ENCODE measurements at regions not wholly inside any gene's neighbourhood (a gene's known extent, or its start where the extent isn't known, plus 50 kb on each side); places are given as distances from the start of the nearest gene placed in this dataset.

DNA sequence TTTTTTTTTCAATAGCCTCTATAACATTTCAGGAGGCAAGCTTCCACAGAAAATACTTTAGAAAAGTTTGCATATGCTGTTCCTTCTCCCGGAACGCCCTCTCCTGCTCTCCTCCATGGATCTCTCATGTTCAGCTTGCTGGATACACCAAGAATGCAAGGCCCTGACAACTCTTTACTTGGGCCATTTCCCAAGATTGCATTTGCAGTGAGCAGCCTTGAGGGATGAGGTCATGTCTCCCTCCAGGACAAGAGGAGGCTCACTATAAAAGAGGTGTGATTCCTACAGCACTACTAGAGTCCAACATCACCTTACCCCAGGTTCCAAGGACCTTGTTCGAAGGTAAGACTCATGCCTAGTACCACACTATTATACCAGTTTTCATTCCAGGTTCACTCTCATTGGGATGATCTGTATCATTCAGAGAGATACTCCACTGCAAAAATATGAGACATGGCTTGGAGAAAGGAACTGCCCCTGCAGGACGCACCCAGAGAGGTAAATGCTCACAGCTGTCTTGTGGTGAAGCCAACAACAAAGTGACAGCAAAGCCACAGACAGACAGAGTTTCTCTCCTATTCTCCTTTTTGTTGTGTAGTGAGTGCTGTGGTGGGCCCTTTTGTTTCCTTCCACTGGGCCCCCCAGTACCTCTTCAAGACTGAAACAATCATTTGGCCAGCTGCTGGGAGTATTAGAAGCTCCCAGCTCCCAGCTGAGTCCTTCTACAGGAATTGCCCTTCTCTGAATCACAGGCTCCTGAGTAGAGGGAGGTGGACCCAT lies 151.7 kb upstream of the ZNF366 start:
- H2AFZ ChIP-seq (ENCODE audit: low read depth) = no peak overlapping the region
- H3K27me3 ChIP-seq (ENCODE audit: insufficient read depth, low read depth) = no peaks in the 10 kb centered on the region
- peak overlapping the region; percentile 76 for H3K4me2 ChIP-seq

DNA sequence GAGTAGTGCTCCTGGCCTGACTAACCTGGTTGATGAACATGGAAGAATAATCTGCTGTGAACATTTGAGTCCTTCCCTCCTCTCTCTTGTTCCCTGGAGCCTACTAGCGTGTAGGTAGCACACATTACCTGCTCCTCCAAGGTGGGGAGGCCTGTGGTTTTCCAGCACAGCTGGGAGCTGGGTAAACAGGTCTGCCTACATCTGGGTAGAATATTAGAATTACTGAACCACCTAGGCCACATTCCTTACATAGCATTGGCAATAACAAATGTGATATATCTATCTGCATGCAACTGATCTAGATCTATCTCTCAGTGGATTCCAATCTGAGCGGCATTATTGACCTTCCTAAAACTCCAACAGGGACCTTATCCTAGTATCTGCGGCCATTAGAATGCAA lies 151.0 kb upstream of the ZNF366 start:
- H3K4me3 ChIP-seq (IDR thresholded peaks at IDR 0.05; ENCODE audit: insufficient read depth, low read depth, low read length) = no peak overlapping the region
- H3K79me2 ChIP-seq (ENCODE audit: insufficient read depth, low read depth) = no peaks in the 10 kb centered on the region
- no peaks in the 10 kb centered on the region for H3K27me3 ChIP-seq (ENCODE audit: insufficient read depth, low read depth)
- no peaks in the 10 kb centered on the region for H3K36me3 ChIP-seq (ENCODE audit: insufficient read depth)
- H3K9ac ChIP-seq = no peak overlapping the region
- TF ChIP-seq, protein P1, sequence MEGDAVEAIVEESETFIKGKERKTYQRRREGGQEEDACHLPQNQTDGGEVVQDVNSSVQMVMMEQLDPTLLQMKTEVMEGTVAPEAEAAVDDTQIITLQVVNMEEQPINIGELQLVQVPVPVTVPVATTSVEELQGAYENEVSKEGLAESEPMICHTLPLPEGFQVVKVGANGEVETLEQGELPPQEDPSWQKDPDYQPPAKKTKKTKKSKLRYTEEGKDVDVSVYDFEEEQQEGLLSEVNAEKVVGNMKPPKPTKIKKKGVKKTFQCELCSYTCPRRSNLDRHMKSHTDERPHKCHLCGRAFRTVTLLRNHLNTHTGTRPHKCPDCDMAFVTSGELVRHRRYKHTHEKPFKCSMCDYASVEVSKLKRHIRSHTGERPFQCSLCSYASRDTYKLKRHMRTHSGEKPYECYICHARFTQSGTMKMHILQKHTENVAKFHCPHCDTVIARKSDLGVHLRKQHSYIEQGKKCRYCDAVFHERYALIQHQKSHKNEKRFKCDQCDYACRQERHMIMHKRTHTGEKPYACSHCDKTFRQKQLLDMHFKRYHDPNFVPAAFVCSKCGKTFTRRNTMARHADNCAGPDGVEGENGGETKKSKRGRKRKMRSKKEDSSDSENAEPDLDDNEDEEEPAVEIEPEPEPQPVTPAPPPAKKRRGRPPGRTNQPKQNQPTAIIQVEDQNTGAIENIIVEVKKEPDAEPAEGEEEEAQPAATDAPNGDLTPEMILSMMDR (conservative IDR thresholded peaks at IDR 0.05; ENCODE audit: low read depth, low read length) = no peak
- no peak overlapping the region for H3K4me2 ChIP-seq
- H4K20me1 ChIP-seq (ENCODE audit: insufficient read depth) = no peaks in the 10 kb centered on the region
- H2AFZ ChIP-seq (ENCODE audit: low read depth) = no peak overlapping the region
- H3K4me1 ChIP-seq (ENCODE audit: low read depth, poor library complexity, severe bottlenecking) = peaks cover 37% of the 10 kb centered on the region
- H3K27ac ChIP-seq = no peak overlapping the region

More for the DNA sequence above, 151.7 kb upstream of the ZNF366 start:
- Histone ChIP-seq H3K4me1 (ENCODE audit: low read depth, poor library complexity, severe bottlenecking) (peaks cover 37% of the 10 kb centered on the region), H3K4me3 (IDR thresholded peaks at IDR 0.05; ENCODE audit: insufficient read depth, low read depth, low read length) (no peak overlapping the region), H3K36me3 (ENCODE audit: insufficient read depth) (no peaks in the 10 kb centered on the region), H3K27ac (peak overlapping the region; percentile 43; the same call in 1 of the 2 replicates), H3K9ac (no peak overlapping the region), H4K20me1 (ENCODE audit: insufficient read depth) (no peaks in the 10 kb centered on the region), H3K79me2 (ENCODE audit: insufficient read depth, low read depth) (no peaks in the 10 kb centered on the region)
- TF ChIP-seq, protein P1 (conservative IDR thresholded peaks at IDR 0.05; ENCODE audit: low read depth, low read length) = no peak

DNA sequence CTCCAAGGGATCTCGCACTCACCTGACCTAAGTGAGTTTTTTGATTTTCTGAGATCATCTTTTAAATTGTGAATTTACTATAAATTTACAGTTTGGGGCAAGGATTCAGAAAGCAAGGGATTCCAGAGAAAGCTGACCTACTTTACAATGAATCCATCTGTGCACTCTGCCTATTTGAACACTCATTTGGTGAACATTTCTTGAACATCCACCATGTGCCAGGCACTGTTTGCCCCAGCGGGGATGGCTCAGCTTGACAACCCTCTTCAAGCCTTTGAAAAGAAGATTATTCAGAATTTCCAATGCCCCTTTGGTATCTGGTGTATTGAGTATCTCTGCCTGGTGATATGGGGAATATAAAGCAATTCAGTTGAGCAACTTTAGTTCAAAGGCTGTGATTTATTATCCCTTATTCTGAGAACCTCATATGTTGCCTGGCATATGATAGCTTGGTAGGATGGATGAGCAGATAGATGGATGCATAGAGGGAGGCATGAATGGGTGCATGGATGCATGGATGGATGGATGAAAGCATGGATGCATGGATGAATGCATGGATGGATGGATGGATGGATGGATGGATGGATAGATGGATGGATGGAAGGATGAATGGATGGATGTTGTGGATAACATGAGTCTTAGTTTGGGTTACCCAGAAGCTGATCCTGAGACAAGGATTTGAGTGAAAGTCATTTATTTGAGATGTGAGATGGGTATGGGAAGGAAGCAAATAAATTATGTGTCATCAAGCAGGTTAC lies 149.7 kb upstream of the ZNF366 start:
- no peaks in the 10 kb centered on the region for H4K20me1 ChIP-seq (ENCODE audit: insufficient read depth)
- H3K9ac ChIP-seq = no peak overlapping the region
- H3K79me2 ChIP-seq (ENCODE audit: insufficient read depth, low read depth) = no peaks in the 10 kb centered on the region
- no peak overlapping the region for H3K4me2 ChIP-seq
- no peak overlapping the region for H2AFZ ChIP-seq (ENCODE audit: low read depth)
- H3K27ac ChIP-seq = no peak overlapping the region
- TF ChIP-seq, protein P1 (conservative IDR thresholded peaks at IDR 0.05; ENCODE audit: low read depth, low read length) = no peak
- H3K4me3 ChIP-seq (IDR thresholded peaks at IDR 0.05; ENCODE audit: insufficient read depth, low read depth, low read length) = no peak overlapping the region
- H3K36me3 ChIP-seq (ENCODE audit: insufficient read depth) = no peaks in the 10 kb centered on the region
- H3K4me1 ChIP-seq (ENCODE audit: low read depth, poor library complexity, severe bottlenecking) = peaks cover 37% of the 10 kb centered on the region
- no peaks in the 10 kb centered on the region for H3K27me3 ChIP-seq (ENCODE audit: insufficient read depth, low read depth)

DNA sequence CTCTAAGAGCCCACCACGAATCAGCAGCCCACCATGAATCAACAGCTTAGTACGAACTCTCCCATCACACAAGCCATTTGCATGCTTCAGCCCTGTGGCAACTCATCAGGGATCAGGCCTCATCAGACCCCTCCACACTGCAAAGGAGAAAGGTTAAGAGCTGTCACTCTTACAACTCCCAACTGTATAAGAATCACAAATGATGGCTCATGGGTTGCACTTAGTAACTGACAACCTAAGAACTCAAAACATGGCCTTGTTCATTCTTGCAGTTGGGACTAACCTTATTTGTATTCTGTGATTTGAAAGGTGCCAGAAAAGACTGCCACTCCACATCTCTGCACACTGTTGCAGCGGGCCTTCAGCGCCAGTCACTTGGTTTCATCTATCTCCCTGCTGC lies 149.1 kb upstream of the ZNF366 start:
- H4K20me1 ChIP-seq (ENCODE audit: insufficient read depth) = no peaks in the 10 kb centered on the region
- no peaks in the 10 kb centered on the region for H3K36me3 ChIP-seq (ENCODE audit: insufficient read depth)
- H3K4me3 ChIP-seq (IDR thresholded peaks at IDR 0.05; ENCODE audit: insufficient read depth, low read depth, low read length) = no peak overlapping the region
- peaks cover 36% of the 10 kb centered on the region for H3K4me1 ChIP-seq (ENCODE audit: low read depth, poor library complexity, severe bottlenecking)
- no peaks in the 10 kb centered on the region for H3K27me3 ChIP-seq (ENCODE audit: insufficient read depth, low read depth)
- H2AFZ ChIP-seq (ENCODE audit: low read depth) = no peak overlapping the region
- TF ChIP-seq, protein P1 (conservative IDR thresholded peaks at IDR 0.05; ENCODE audit: low read depth, low read length) = no peak
- H3K9ac ChIP-seq = no peak overlapping the region
- H3K79me2 ChIP-seq (ENCODE audit: insufficient read depth, low read depth) = no peaks in the 10 kb centered on the region
- no peak overlapping the region for H3K27ac ChIP-seq
- no peak overlapping the region for H3K4me2 ChIP-seq
